Stomach (tissue), 4 donors: ENCODE measurements at regions not wholly inside any gene's neighbourhood (a gene's known extent, or its start where the extent isn't known, plus 50 kb on each side); places are given as distances from the start of the nearest gene placed in this dataset.

Source experiments
- CTCF ChIP-seq, 7 experiments: fragments of 450-650 bp in 4 of 7; fragments of 200-600 bp in 3 of 7; sonication (generic) in 3 of 7; IDR thresholded peaks; one replicate each; pipeline ENCODE4 v1.5.1; 2016 to 2019; ENCODE audit warnings: antibody characterized with exemption in 7 of 7, control low read depth in 2 of 7, mild to moderate bottlenecking in 1 of 7
- EP300 ChIP-seq: sonication (generic); formaldehyde crosslinking; IDR thresholded peaks from one replicate; pipeline ENCODE4 v1.6.1; 2017; ENCODE audit warnings: antibody characterized with exemption
- POLR2A ChIP-seq, 4 donors: fragments of 450-650 bp; IDR thresholded peaks; one replicate each; pipeline ENCODE4 v1.6.1; 2016; ENCODE audit warnings: antibody characterized with exemption in 4 of 4, control low read depth in 2 of 4, mild to moderate bottlenecking in 1 of 4, moderate library complexity in 1 of 4
- POLR2AphosphoS5 ChIP-seq, 3 donors: sonication (generic); formaldehyde crosslinking; IDR thresholded peaks; one replicate each; pipeline ENCODE4 v1.6.1; 2016; ENCODE audit warnings: antibody characterized with exemption in 3 of 3

GRCh38 chr13:58594747-58595600, 963.4 kb downstream of the PCDH17 start:
- TF ChIP-seq CTCF (IDR thresholded peaks at IDR 0.05): no peak
- TF ChIP-seq EP300: no peak
- no peak for TF ChIP-seq POLR2AphosphoS5 (IDR thresholded peaks at IDR 0.05)
- no peak for TF ChIP-seq POLR2A (IDR thresholded peaks at IDR 0.05)
